ENCODE measurements at regions not wholly inside any gene's neighbourhood (a gene's known extent, or its start where the extent isn't known, plus 50 kb on each side); places are given as distances from the start of the nearest gene placed in this dataset.

DNA sequence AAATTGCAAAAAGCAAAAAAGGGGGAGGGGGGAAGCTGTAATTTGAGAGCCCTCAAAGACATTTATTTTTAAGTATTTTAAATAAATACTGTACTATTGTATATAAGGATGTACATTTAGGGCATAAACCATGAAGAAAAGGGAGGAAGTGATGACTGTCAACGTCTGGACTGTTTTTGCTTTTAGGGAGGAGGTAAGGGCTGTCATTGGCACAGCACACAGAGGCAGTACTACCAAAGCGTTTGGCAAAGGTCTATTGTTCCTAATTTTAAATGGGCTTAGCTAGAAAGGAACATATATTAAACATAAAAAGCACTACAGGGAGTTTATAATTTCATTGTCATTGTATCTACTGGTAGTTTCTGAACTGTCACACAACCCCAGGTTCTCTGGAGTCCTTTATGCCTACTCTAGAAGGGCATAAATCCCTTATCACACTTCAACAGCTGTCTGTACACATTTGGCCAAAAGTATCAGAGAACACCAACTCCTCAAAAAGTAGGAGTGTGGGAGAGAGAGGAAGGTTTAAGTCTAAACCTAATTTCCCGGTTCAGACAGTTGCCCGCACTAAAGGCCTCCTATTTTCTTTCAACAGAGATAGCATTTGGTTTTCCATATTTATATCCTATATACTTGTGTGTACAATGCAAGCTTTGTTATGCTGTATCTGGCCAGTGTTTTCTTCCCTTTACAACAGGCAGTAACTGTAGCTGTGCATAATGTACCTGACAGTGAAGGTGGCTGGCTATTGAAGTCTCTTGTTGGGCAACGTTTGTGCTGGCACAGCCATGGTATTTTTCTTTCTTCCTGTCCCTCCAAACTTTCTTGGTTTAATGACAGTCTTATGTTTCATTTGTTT lies 406.2 kb downstream of the KLF5 start:
- in situ Hi-C loops (cut with MboI; ENCODE audit: low pct_unique_long_range_greater_than_20kb in 2 of 9, low sequenced_read_pairs in 9 of 9, unreplicated experiment in 9 of 9): no loop called here

DNA sequence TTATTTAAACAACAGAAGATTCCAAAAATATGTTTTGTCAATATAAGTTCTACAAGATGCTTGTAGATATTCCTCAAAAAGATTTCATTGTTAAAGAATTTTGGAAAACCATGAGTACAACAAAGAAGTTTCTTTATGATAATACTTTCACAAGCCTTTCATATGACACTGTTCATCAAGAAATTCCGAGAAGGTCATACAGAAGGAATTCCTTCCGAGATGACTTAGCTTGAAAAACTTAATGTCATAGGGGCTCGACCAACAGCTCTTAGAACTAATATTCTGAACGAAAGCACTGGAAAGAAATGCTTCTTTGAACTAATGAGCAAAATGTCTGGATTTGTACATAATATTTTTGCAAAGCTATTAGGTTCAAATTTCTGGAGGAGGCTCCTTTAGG lies 403.4 kb downstream of the KLF5 start:
- 22 to 100% (median 62%) methylated on average over 1 to 4 of the region's 4 CpGs for WGBS, 10 experiments
- Histone ChIP-seq H3K4me3 (no peak overlapping the region), H3K27ac (no peak overlapping the region), H3K4me1 (replicated peaks in 1 of 2) (no peaks in the 10 kb centered on the region)
- ATAC-seq (replicated peaks in 6 of 8): no peak
- in situ Hi-C loops (cut with MboI; ENCODE audit: low pct_unique_long_range_greater_than_20kb in 2 of 9, low sequenced_read_pairs in 9 of 9, unreplicated experiment in 9 of 9): no loop called here

More for the DNA sequence above, 406.2 kb downstream of the KLF5 start:
- 49 to 81% (median 74%) methylated on average over 1 to 5 of the region's 5 CpGs; no CpG with 5 or more reads in 2 of the 10 experiments for WGBS, 10 experiments
- no peak overlapping the region for H3K27ac ChIP-seq
- peak in 2 of 8 experiments; percentile 8 to 33 for ATAC-seq (replicated peaks in 6 of 8)
- no peak overlapping the region for H3K4me3 ChIP-seq
- H3K4me1 ChIP-seq (replicated peaks in 1 of 2): no peaks in the 10 kb centered on the region

DNA sequence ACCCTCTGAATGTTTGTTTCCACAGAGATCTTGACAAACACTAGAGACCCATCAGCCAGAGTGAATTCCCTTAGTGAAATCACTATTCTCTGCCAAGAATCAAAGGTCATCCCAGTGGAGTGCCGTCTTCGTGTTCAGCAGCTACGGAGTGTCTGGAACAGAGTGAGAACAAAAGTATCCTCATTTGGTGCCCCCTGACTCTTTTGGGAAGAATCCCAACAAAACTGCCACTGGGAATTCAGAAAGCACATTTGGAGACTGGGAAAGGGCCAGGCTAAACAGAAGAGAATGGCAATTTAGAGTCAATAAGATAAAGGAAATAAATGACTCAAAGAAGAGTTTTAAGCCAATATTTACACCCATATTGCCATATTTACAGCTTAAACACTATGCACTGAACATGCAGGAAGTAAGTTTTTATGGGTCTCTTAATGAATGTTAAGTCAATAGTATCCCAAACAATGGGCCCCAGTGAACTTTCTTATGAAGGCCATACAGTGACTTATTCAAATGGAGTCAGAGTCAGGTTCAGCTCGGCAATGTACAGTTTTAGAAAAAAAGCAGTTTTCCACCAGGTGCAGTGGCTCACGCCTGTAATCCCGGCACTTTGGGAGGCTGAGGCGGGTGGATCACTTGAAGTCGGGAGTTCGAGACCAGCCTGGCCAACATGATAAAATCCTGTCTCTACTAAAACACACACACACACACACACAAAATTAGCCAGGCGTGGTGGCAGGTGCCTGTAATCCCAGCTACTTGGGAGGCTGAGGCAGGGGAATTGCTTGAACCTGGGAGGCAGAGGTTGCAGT lies 392.6 kb downstream of the KLF5 start:
- WGBS, 10 experiments: 27 to 100% (median 81%) methylated on average over 1 to 9 of the region's 10 CpGs; no CpG with 5 or more reads in 3 of the 10 experiments
- no peak overlapping the region for H3K27ac ChIP-seq
- ATAC-seq (replicated peaks in 6 of 8): peak in 1 of 8 experiments; percentile 24
- in situ Hi-C loops (cut with MboI; ENCODE audit: low pct_unique_long_range_greater_than_20kb in 2 of 9, low sequenced_read_pairs in 9 of 9, unreplicated experiment in 9 of 9): no loop called here
- H3K4me3 ChIP-seq: no peak overlapping the region
- no peaks in the 10 kb centered on the region for H3K4me1 ChIP-seq (replicated peaks in 1 of 2)

DNA sequence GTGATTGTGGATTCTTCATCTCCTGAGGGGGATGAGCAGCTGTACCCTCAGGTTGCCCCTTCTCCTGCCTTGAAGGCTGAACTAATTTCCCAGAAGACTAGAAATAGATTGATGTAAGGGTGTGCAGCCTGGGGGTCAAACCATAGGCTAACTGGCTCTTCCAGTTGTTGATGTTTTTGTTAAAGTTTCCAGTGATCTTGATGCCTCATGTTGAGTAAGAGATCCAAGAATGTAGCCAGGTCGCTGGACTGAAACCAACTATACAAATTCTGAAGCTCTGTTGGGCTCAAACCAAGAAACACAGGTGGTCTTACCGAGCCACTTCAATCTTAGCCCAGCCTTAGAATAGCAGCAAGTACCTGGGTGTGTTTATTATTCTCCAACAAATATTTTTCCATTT lies 391.8 kb downstream of the KLF5 start:
- Histone ChIP-seq H3K4me1 (replicated peaks in 1 of 2) (no peaks in the 10 kb centered on the region), H3K4me3 (no peak overlapping the region), H3K27ac (no peak overlapping the region)
- WGBS, 10 experiments: 24 to 92% (median 67%) methylated on average over 1 to 2 of the region's 2 CpGs; no CpG with 5 or more reads in 3 of the 10 experiments
- ATAC-seq (replicated peaks in 6 of 8): no peak
- in situ Hi-C loops (cut with MboI; ENCODE audit: low pct_unique_long_range_greater_than_20kb in 2 of 9, low sequenced_read_pairs in 9 of 9, unreplicated experiment in 9 of 9): no loop called here

DNA sequence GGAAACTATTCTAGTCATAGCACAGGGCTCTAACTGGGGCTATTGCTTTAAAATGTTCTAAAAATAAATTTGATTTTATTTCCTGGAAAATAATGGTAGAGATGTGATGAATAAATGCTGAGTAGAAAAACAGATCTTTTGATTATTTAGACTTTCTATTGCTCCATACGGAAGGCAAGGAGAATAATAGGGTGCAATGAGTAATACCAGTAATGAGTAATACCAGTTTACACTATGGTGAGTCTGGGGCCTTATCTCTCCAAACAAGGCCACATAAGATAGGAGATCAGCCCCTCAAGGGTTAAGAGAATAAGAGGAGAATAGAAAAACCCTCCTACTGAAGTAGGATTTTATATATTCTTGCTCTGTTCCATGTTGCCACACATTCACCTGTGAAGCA lies 390.4 kb downstream of the KLF5 start:
- no peak overlapping the region for H3K4me3 ChIP-seq
- peak in 2 of 8 experiments; percentile 29 to 61 for ATAC-seq (replicated peaks in 6 of 8)
- in situ Hi-C loops (cut with MboI; ENCODE audit: low pct_unique_long_range_greater_than_20kb in 2 of 9, low sequenced_read_pairs in 9 of 9, unreplicated experiment in 9 of 9): no loop called here
- H3K27ac ChIP-seq: no peak overlapping the region
- no peaks in the 10 kb centered on the region for H3K4me1 ChIP-seq (replicated peaks in 1 of 2)
- WGBS, 10 experiments: 17 to 100% (median 80%) methylated on average over 1 of the region's 1 CpG; no CpG with 5 or more reads in 3 of the 10 experiments

DNA sequence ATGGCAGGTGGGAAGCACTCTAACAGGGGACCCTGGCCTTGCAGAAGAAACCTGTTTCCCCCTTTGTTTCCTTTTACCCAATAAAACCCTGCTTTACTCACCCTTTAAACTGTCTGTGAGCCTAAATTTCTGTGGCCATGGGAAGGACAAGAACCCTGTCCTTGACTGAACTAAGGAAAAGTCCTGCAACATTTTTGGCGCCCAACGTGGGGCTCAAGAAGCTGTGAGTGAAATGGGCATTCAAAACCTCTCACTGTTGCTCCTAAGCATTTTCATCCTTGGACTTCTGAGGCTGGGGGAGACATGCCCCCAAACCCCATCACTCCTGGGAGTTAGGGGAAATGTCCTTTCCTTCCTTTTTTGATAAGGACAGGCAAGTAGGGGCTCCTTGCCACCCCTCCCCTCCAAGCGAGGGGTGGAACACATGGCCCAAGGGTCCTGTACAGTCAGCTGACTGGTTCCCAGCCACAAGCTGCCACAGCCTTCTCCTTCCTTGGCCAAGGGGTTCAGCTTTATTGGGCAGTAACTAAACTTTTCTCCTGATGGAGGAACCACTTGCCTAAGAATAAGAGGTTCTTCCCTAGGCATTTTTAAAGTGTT lies 381.6 kb downstream of the KLF5 start:
- Histone ChIP-seq H3K27ac (no peak overlapping the region), H3K4me1 (replicated peaks in 1 of 2) (no peaks in the 10 kb centered on the region), H3K4me3 (no peak overlapping the region)
- WGBS, 10 experiments: 0 to 100% (median 58%) methylated on average over 1 to 3 of the region's 3 CpGs; no CpG with 5 or more reads in 4 of the 10 experiments
- no peak for ATAC-seq (replicated peaks in 6 of 8)
- in situ Hi-C loops (cut with MboI; ENCODE audit: low pct_unique_long_range_greater_than_20kb in 2 of 9, low sequenced_read_pairs in 9 of 9, unreplicated experiment in 9 of 9): no loop called here

DNA sequence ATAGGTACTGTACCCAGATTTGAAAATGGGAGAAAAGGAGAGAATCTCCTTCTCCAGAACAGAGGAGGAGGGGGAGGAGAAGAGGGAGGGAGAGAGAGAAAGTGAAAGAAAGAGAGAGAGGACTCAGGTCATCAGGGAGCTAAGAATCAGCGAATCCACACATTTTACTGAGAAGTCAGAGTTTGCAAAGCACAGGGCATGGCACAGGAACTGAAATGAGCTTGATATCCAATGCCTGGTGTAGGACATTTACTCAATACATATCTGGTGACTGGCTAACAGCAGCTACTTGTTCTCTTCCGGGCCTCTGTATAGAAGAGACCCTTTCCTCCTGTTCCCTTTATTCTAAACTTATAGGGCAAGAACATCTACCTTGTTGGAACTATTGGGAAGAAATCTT lies 375.1 kb downstream of the KLF5 start:
- Histone ChIP-seq H3K4me3 (no peak overlapping the region), H3K27ac (no peak overlapping the region), H3K4me1 (replicated peaks in 1 of 2) (no peaks in the 10 kb centered on the region)
- peak in 2 of 8 experiments; percentile 27 to 84 for ATAC-seq (replicated peaks in 6 of 8)
- in situ Hi-C loops (cut with MboI; ENCODE audit: low pct_unique_long_range_greater_than_20kb in 2 of 9, low sequenced_read_pairs in 9 of 9, unreplicated experiment in 9 of 9): no loop called here
- 10 to 100% (median 60%) methylated on average over 1 to 2 of the region's 2 CpGs; no CpG with 5 or more reads in 1 of the 10 experiments for WGBS, 10 experiments

DNA sequence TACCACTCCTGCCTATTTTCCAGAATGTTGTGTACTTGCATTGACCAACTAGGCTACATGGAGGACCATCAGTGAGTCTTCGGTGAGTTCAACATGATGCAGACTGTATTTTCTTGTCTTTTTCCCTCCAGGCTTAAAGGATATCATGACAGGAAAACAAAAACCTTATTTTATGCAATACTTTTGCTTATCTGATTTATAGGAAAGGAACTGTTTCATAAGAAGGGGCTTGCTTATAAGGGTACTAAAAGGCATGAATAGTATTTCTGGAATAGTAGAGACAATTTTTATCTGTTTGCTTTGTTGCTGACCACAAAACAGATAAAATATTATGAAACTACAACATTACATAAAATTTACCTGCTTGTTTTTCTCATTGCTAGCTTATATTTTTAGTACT lies 374.7 kb downstream of the KLF5 start:
- Histone ChIP-seq H3K4me1 (replicated peaks in 1 of 2) (no peaks in the 10 kb centered on the region), H3K4me3 (no peak overlapping the region), H3K27ac (no peak overlapping the region)
- WGBS, 10 experiments: 29 to 100% (median 79%) methylated on average over 1 of the region's 1 CpG; no CpG with 5 or more reads in 2 of the 10 experiments
- no peak for ATAC-seq (replicated peaks in 6 of 8)
- in situ Hi-C loops (cut with MboI; ENCODE audit: low pct_unique_long_range_greater_than_20kb in 2 of 9, low sequenced_read_pairs in 9 of 9, unreplicated experiment in 9 of 9): no loop called here

DNA sequence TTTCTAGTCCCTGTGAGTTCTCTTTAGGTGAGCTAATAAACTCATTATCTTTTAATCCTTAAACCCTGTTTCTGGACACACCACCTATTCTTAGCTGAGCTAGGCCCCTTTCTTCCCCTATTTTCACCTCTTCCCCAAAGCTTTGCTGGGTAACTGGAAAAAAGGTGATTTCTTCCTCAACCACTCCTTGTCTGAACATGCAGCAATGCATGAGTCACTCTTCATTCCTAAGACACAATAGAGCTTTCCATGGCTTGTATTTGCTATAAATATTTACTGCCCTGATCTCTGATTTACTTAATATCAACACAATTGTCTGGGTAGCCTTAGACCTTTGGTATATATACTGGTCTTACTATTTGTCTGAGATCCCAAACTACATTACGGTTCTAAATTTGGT lies 370.9 kb downstream of the KLF5 start:
- H3K27ac ChIP-seq: no peak overlapping the region
- WGBS, 10 experiments: 50 to 100% (median 100%) methylated on average over 1 of the region's 1 CpG; no CpG with 5 or more reads in 2 of the 10 experiments
- no peak overlapping the region for H3K4me3 ChIP-seq
- in situ Hi-C loops (cut with MboI; ENCODE audit: low pct_unique_long_range_greater_than_20kb in 2 of 9, low sequenced_read_pairs in 9 of 9, unreplicated experiment in 9 of 9): no loop called here
- H3K4me1 ChIP-seq (replicated peaks in 1 of 2): no peaks in the 10 kb centered on the region
- peak in 3 of 8 experiments; percentile 42 to 80 (median 68) for ATAC-seq (replicated peaks in 6 of 8)

DNA sequence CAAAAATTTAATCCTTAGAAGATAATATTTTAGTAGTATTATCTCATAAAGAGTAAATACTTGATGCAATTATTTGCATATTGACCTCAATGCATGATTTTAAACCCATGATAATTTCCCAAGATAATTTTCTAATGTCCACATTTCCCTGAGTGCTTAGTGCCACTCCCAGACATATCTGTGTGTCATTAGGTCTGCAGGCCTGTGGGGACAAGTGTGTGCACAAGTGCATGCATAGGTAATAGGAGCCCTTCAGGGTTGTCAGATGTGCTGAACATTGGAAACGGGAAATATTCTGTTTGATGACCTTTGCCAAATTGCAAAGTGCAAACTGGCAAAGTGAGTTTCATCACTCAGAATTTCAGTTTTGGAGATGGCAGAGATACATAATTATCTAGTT lies 369.9 kb downstream of the KLF5 start:
- in situ Hi-C loops (cut with MboI; ENCODE audit: low pct_unique_long_range_greater_than_20kb in 2 of 9, low sequenced_read_pairs in 9 of 9, unreplicated experiment in 9 of 9): no loop called here

DNA sequence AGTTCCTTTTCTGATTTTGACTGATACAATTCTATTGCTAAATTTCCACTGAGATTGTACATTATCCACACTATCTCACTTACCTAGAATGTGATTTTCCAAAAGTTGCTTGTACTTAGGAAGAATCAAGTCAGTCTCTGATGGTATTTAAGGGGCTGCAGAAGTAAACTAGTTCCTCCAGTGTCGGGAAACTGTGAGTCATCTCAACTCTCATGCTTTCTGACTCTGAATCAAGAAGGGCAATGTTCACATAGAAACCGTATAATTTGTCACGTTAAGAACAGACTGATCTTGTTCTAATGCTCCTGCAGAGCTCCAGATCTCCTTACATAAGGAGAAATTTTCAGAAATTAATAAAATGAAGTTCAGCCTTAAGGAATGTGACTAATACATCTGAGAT lies 369.3 kb downstream of the KLF5 start:
- peak in 3 of 8 experiments; percentile 62 to 67 (median 65) for ATAC-seq (replicated peaks in 6 of 8)
- Histone ChIP-seq H3K27ac (no peak overlapping the region), H3K4me3 (no peak overlapping the region), H3K4me1 (replicated peaks in 1 of 2) (no peaks in the 10 kb centered on the region)
- 7 to 95% (median 60%) methylated on average over 1 to 3 of the region's 3 CpGs; no CpG with 5 or more reads in 1 of the 10 experiments for WGBS, 10 experiments
- in situ Hi-C loops (cut with MboI; ENCODE audit: low pct_unique_long_range_greater_than_20kb in 2 of 9, low sequenced_read_pairs in 9 of 9, unreplicated experiment in 9 of 9): no loop called here

More for the DNA sequence above, 369.9 kb downstream of the KLF5 start:
- ATAC-seq (replicated peaks in 6 of 8): peak in 2 of 8 experiments; percentile 42 to 54
- no peak overlapping the region for H3K4me3 ChIP-seq
- H3K27ac ChIP-seq: no peak overlapping the region
- no peaks in the 10 kb centered on the region for H3K4me1 ChIP-seq (replicated peaks in 1 of 2)
- 0 to 100% (median 29%) methylated on average over 1 of the region's 1 CpG; no CpG with 5 or more reads in 7 of the 10 experiments for WGBS, 10 experiments

DNA sequence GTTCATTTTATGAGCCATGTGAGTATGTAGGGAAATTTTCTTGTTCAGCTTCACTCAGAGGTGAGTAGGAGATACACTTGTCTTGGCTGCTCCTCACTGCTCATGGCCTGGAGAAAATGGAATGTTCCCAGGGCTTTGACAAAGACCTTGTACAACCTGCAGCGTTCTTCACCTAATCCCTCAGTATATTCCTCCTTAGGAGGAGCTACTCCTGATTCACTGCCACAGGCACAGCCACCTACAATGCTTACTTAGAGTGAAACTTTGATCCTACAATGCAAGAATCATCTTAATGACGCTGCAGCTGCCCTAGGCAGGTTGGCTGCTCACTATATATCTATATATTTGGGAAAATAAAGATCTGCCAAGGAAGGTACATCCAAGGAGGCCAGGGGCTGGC lies 364.2 kb downstream of the KLF5 start:
- 10 to 92% (median 72%) methylated on average over 1 to 2 of the region's 2 CpGs; no CpG with 5 or more reads in 4 of the 10 experiments for WGBS, 10 experiments
- Histone ChIP-seq H3K27ac (no peak overlapping the region), H3K4me1 (replicated peaks in 1 of 2) (no peaks in the 10 kb centered on the region), H3K4me3 (no peak overlapping the region)
- in situ Hi-C loops (cut with MboI; ENCODE audit: low pct_unique_long_range_greater_than_20kb in 2 of 9, low sequenced_read_pairs in 9 of 9, unreplicated experiment in 9 of 9): no loop called here
- no peak for ATAC-seq (replicated peaks in 6 of 8)
